HG02642 (cell line): ENCODE measurements at regions not wholly inside any gene's neighbourhood (a gene's known extent, or its start where the extent isn't known, plus 50 kb on each side); places are given as distances from the start of the nearest gene placed in this dataset.

Experiments used
- ATAC-seq: cut with Tn5 transposase; IDR thresholded peaks from one replicate; pipeline ENCODE4 v1.9.1; 2021; ENCODE audit warnings: mild to moderate bottlenecking; ENCODE audit not compliant: unreplicated experiment, poor library complexity

- no peak for ATAC-seq
These were observed 498.0 kb downstream of the BRD1 start for GRCh38 chr22:49329636-49330035.

GRCh38 chr22:49328630-49329405 is 498.9 kb downstream of the BRD1 start:
- no peak for ATAC-seq

GRCh38 chr22:49328118-49328475 is 499.6 kb downstream of the BRD1 start:
- no peak for ATAC-seq

- ATAC-seq, result no peak
These were observed 500.1 kb downstream of the BRD1 start for GRCh38 chr22:49327411-49328117.

DNA sequence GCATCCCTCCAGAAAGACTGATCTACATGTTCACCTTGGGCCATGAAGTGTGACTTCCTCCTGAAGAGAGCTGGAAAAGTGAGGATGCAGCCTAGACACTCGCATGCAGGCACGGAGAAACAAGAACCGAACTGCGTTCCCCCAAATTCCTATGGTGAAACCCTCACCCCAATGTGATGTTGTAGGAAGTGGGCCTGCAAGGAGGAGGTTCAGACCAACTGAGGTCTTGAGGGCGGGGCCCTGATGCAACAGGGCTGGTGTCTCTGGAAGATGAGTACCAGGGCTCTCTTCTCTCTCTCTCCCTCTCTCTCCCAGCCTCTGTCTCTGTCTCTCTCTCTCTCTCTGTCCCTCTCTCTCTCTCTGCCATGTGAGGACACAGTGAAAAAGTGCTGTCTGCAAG is 501.1 kb downstream of the BRD1 start:
- ATAC-seq, result no peak

GRCh38 chr22:49325531-49326395 is 501.9 kb downstream of the BRD1 start:
- no peak for ATAC-seq

DNA sequence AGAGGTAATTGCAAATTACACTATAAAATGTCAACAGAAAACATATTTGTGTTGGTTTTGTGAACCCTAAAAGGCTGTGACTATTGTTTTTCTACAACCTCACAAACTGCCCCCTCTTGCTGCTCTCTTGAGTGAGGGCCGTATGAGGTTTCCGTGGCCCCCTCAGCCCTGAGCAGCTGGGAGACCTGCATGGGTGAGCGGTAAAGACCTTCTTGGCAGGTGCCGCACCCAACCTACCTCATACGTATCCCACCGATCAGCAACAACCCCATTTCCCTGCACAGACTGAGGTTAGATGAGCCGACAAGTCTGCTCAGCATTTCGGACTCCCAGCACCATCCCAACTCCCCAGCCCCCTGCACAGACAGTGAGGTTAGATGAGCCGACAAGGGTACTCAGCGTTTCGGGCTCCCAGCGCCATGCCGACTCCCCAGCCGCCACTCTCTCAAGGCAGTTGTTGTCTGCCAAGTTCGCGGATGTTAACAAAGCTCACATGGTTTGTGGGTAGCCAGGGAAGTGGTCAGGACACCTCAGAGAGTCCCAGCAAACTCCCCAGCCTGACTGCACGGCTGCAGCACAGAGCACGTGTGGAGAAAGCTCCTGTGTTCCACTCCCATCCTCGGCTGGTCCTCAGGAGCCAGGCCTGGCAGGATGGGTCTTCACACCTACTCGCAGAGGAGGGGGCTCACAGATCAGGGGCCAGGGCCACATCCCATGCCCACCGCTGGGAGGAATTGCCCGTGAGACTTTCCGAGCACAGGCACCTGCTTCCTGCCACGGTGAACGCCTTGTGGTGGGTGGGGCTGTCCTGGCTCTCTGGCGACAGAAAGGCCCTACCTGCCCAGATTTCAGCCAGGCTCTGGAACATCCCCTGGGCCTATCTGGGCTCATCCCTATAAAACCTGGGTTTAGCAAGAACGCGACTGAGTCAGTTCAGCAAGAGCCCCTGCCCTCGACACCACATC is 502.9 kb downstream of the BRD1 start:
- no peak for ATAC-seq

DNA sequence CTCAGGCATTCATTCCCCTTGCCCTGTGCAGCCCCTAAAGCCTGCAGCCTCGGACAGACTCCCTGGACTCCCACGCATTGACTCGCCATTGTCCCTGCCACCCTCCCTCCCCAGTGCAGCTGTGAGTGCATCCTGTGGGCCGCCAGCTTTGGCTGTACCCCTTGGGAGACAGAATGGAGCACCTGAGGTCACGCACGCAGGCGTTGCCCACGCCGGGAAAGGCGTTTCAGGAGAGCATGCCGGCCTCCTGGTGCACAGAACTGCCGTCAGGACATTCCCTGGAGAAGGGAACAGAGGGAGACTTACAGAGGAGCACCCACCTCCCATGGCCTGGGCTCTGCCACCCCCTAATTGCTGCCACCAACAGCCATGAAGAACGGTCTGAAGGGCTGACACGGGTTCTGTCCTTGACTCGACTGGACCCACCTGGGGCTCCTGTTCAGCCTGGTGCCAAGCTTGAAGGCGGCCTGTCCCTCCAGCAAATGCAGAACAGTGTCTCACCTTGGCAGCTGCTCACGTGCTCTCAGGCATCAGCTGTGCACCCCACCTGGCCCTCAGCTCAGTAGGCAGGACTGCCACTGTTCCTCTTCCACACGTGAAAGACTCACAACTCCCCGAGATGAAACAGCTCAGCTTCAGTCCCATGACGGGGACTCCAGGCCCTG is 503.8 kb downstream of the BRD1 start:
- no peak for ATAC-seq

DNA sequence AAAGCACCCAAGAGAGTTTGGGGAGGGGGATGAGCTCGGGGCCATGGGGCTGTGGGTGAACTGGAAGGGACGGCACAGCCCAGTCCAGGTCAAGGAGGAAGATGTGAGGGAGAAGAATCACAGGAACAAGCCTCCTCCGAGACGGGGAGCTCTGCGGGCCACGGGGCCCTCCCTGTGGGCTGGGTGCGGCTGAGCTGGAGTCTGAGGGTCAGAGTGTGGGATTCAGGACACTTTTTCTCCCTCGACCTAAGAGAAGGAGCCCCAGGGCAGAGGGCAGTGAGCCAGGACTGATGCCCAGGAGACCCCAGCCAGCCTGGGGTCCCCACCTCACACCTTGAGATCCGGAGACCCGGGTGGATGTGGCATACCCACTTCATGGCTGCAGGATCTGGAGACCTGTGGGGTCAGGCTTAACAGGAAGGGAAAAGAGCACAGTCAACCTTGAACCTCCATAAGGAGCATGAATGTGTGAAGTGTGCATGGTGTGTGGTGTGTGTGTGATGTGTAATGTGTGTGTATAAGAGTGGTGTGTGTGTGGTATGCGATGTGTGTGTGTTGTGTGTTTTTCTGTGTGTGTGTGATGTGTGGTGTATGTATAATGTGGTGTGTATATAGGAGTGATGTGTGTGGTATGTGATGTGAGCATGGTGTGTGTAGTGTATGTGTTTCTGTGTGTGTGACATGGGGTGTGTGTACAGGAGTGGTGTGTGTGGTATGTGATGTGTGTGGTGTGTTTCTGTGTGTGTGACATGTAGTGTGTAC is 504.6 kb downstream of the BRD1 start:
- no peak for ATAC-seq

DNA sequence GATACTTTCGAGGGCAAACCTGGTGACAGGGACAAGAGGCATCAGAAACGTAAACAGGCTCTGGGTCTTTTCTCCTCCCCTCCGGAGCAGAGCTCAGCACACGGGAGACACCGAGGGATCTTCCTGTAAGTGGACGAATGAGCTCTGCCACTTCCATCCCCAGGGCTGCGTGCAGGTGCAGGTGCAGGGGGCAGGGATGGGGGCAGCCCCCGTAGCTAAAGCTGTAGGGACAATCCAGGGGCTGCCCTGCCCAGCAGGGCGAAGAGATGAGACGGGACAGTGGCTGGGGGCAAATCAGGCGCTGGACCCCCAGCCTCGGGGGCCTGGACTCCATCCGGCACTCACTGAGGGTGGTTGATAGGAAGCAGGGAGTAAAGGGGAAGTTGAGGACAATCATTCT is 505.4 kb downstream of the BRD1 start:
- no peak for ATAC-seq

DNA sequence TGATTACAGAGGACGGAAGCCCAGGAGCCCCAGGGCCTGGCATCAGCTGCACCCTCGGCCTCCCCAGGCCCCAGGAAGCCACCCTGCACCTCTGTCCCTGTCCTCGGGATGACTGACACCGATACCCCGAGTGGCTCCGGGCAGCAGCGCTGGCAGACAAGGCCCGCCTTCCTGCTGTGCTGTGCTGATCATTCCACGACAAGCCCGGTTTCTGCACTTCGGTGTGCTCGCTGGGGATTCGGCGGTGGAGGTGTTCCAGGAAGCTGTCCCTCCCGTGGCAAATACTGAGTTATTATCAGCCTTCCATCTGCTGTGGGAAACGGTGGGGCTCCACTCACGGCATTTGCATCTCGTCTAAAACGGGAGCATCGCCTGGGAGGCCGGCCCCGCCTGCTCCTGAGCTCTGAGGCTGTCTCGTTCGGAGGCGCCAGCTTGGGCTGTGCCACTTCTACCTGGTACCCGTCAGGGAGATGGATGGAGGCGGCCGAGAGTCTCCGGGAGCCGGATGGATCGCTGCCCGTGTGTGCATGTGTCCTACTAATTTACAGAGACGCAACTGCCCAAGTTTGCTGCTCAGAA is 506.1 kb downstream of the BRD1 start:
- no peak for ATAC-seq

GRCh38 chr22:49320714-49321476 is 506.8 kb downstream of the BRD1 start:
- ATAC-seq, result no peak

GRCh38 chr22:49317369-49317768 is 510.3 kb downstream of the BRD1 start:
- ATAC-seq, result no peak

- no peak for ATAC-seq
These were observed 515.1 kb downstream of the BRD1 start for GRCh38 chr22:49312601-49313000.

GRCh38 chr22:49310354-49310753 is 517.3 kb downstream of the BRD1 start:
- ATAC-seq, result no peak

DNA sequence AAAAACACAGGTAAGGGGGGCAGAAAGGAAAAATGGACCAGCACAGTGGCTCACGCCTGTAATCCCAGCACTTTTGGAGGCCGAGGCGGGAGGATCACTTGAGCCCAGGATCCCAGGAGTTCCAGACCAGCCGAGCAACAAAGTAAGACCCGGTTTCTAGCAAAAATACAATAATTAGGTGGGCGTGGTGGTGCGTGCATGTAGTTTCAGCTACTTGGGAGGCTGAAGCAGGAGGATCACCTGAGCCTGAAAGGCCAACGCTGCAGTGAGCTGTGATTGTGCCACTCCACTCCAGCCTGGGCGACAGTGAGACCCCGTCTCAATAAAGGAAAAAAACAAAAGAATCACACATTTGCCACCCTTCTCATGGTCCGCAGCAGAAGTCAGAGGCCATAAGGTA is 519.4 kb downstream of the BRD1 start:
- no peak for ATAC-seq

DNA sequence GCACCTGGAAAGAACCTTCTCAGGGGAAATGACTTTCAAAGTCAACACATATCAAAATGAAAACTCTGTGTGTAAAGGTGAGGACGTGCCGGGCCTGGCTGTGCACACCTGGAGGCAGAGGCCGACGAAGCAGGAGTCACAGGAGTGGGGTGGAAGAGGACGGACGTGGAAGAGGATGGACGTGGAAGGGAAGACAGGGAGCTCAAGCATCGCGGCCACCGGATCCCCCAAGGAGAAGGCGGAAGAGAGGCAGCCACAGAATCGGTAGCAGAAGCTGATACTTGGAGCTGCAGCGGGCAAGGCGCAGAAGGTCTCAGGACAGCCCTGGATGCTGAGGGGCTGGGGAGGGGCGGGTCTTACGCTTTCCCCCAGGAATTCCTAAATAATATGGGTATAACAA is 519.8 kb downstream of the BRD1 start:
- ATAC-seq, result no peak

GRCh38 chr22:49307481-49307830 is 520.2 kb downstream of the BRD1 start:
- no peak for ATAC-seq
